Heart right ventricle (tissue), 16 donors: ENCODE measurements at regions not wholly inside any gene's neighbourhood (a gene's known extent, or its start where the extent isn't known, plus 50 kb on each side); places are given as distances from the start of the nearest gene placed in this dataset.

Experiments used
- ATAC-seq, 8 donors: fragments of 200-7000 bp; cut with Tn5 transposase; one replicate each; pipeline ENCODE4 v1.9.1; 2020; ENCODE audit warnings: mild to moderate bottlenecking in 8 of 8, moderate library complexity in 8 of 8, moderate number of reproducible peaks in 1 of 8
- DNase-seq, 2 donors: peaks; one replicate each; pipeline ENCODE4 v3.0.0-alpha.2; 2020
- H3K27ac ChIP-seq, 10 donors: fragments of 200-600 bp; sonication (generic) in 2 of 10; one replicate each; pipeline versions ENCODE4 v1.5.0 to v1.8.0; 2020 to 2022; ENCODE audit warnings: mild to moderate bottlenecking in 3 of 10
- H3K27me3 ChIP-seq, 7 donors: fragments of 200-600 bp; one replicate each; pipeline ENCODE4 v1.8.0; 2021 to 2022; ENCODE audit warnings: mild to moderate bottlenecking in 2 of 7
- H3K36me3 ChIP-seq, 9 donors: fragments of 200-600 bp; sonication (generic) in 1 of 9; one replicate each; pipeline versions ENCODE4 v1.5.0 to v1.8.0; 2020 to 2022; ENCODE audit warnings: mild to moderate bottlenecking in 2 of 9
- H3K4me1 ChIP-seq, 9 donors: fragments of 200-600 bp; sonication (generic) in 1 of 9; one replicate each; pipeline versions ENCODE4 v1.5.0 to v1.8.0; 2020 to 2022; ENCODE audit warnings: mild to moderate bottlenecking in 4 of 9
- H3K4me3 ChIP-seq, 10 donors: fragments of 200-600 bp; sonication (generic) in 2 of 10; one replicate each; pipeline versions ENCODE4 v1.5.0 to v1.8.0; 2020 to 2022; ENCODE audit warnings: mild to moderate bottlenecking in 7 of 10, moderate library complexity in 2 of 10
- H3K9me3 ChIP-seq, 11 donors: fragments of 200-600 bp in 10 of 11; sonication (generic) in 2 of 11; one replicate each; pipeline versions ENCODE4 v1.5.0 to v1.8.0; 2013 to 2022; ENCODE audit warnings: mild to moderate bottlenecking in 2 of 11, control low read depth in 1 of 11, moderate library complexity in 1 of 11
- WGBS, 2 donors: extraction: QIAGEN DNeasy Blood & Tissue Kit; methylation state at CpG; one replicate each; pipeline ENCODE4 v1.1.7; 2013; ENCODE audit warnings: inconsistent platforms in 1 of 2; 5-methylcytosine and 5-hydroxymethylcytosine counted together
- intact Hi-C, 10 donors: fragments of 100-400 bp; cut with DNase I; formaldehyde crosslinking; loops; one replicate each; pipeline versions ENCODE4 v1.11.1 to v1.14.2; 2022
- TF ChIP-seq, protein P1 (sequence below), 9 donors: fragments of 200-600 bp; sonication (generic) in 2 of 9; IDR thresholded peaks; one replicate each; pipeline versions ENCODE4 v1.5.0 to v1.8.0; 2021 to 2022; ENCODE audit warnings: antibody characterized with exemption in 9 of 9, mild to moderate bottlenecking in 5 of 9, moderate library complexity in 1 of 9
- donor health status: Arrhythmogenic right ventricular cardiomyopathy.
- donor health status: ischemic (EF 13 %, LVEDD 7.1; RV severe dilation, severe dysfunction).
- donor health status: healthy with polysubstance abuse.
- donor health status: DM: no; HTN: yes; CAD: no.
- donor health status: DM: no; HTN: no; CAD: no.
- donor health status: ischemic (EF 25% LVEDD 6.9; RV normal size, moderate dysfunction).
- donor health status: ischemic (EF 25% LVEDD 5.7; RV mildly dilated, moderate dysfunction).
- donor health status: healthy.
- donor health status: DM: yes; HTN: yes; CAD: no.
- donor health status: Ischemic cardiomyopathy.
- donor health status: ischemic (EF 35%, LVEDD 5.7; RV mildly dilated, moderate dysfunction).
- donor health status: nonischemic (EF 11% LVEDD 7.7; RV severe dilation, severe dysfunction).
- donor health status: DM: yes; HTN: yes; CAD: no.
- donor health status: PGD.
- donor health status: ischemic (EF 29% LVEDD 5.4; RV normal size, mild dysfunction).
- donor health status: nonischemic (EF 23%, LVEDD 6.1; RV moderate dilation, normal function).

GRCh38 chr3:25239042-25239441, 189.0 kb upstream of the RARB start:
- no peaks in the 10 kb centered on the region for H3K36me3 ChIP-seq
- DNase-seq (no peak), ATAC-seq (no peak)
- H3K4me1 ChIP-seq: no peaks in the 10 kb centered on the region
- no peak overlapping the region for H3K27ac ChIP-seq
- no peak overlapping the region for H3K4me3 ChIP-seq
- intact Hi-C loops: no loop called here
- WGBS, 2 donors: 92 to 96% methylated on average over 1 of the region's 1 CpG
- TF ChIP-seq, protein P1, sequence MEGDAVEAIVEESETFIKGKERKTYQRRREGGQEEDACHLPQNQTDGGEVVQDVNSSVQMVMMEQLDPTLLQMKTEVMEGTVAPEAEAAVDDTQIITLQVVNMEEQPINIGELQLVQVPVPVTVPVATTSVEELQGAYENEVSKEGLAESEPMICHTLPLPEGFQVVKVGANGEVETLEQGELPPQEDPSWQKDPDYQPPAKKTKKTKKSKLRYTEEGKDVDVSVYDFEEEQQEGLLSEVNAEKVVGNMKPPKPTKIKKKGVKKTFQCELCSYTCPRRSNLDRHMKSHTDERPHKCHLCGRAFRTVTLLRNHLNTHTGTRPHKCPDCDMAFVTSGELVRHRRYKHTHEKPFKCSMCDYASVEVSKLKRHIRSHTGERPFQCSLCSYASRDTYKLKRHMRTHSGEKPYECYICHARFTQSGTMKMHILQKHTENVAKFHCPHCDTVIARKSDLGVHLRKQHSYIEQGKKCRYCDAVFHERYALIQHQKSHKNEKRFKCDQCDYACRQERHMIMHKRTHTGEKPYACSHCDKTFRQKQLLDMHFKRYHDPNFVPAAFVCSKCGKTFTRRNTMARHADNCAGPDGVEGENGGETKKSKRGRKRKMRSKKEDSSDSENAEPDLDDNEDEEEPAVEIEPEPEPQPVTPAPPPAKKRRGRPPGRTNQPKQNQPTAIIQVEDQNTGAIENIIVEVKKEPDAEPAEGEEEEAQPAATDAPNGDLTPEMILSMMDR (IDR thresholded peaks at IDR 0.05): no peak
- H3K27me3 ChIP-seq: no peaks in the 10 kb centered on the region
- H3K9me3 ChIP-seq: peaks cover 0 to 35% (median 9%) of the 10 kb centered on the region in 11 donors

DNA sequence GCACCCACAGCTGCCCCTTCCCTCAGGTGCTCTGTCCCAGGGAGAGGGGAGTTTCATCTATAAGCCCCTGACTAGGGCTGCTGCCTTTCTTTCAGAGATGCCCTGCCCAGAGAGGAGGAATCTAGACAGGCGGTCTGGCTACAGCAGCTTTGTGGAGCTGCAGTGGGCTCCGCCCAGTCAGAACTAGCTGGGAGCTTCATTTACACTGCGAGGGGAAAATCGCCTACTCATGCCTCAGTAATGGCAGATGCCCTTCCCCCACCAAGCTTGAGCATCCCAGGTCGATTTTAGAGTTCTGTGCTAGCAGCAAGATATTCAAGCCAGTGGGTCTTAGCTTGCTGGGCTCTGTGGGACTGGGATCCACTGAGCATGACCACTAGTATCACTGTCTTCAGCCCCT, 181.2 kb upstream of the RARB start:
- no peak overlapping the region for H3K27ac ChIP-seq
- ATAC-seq (no peak), DNase-seq (no peak)
- intact Hi-C loops: no loop called here
- TF ChIP-seq, protein P1 (IDR thresholded peaks at IDR 0.05): no peak
- no peaks in the 10 kb centered on the region for H3K27me3 ChIP-seq
- no peaks in the 10 kb centered on the region for H3K36me3 ChIP-seq
- WGBS, 2 donors: 78 to 82% methylated on average over 5 of the region's 5 CpGs
- no peak overlapping the region for H3K4me3 ChIP-seq
- no peaks in the 10 kb centered on the region for H3K4me1 ChIP-seq
- H3K9me3 ChIP-seq: peaks cover 0 to 75% (median 25%) of the 10 kb centered on the region in 11 donors

GRCh38 chr3:25252291-25252690, 175.8 kb upstream of the RARB start:
- TF ChIP-seq, protein P1 (IDR thresholded peaks at IDR 0.05): no peak
- DNase-seq (no peak), ATAC-seq (no peak)
- intact Hi-C loops: no loop called here
- Histone ChIP-seq H3K27me3 (no peaks in the 10 kb centered on the region), H3K9me3 (peaks cover 0 to 63% (median 26%) of the 10 kb centered on the region in 11 donors), H3K27ac (no peak overlapping the region), H3K4me3 (no peak overlapping the region), H3K4me1 (no peaks in the 10 kb centered on the region), H3K36me3 (no peaks in the 10 kb centered on the region)
- 83 to 90% methylated on average over 1 of the region's 1 CpG for WGBS, 2 donors

DNA sequence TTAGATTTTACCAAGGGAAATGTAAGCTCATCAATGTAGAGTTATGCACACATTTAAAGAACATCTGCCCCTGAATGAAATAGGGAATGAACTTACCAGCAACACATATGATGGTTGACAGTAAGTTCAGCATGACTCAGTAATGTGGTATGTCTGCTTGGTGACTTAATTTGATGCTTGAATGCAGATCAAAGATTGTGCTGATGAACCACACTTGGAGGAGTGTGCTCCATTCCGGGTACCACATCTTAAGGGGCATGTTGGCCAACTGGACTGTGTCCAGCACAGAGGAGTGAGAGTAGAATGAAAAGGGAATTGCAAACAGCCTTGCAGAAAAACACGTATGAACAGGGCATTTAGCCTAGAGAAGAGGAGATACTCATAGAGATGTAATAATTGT, 171.0 kb upstream of the RARB start:
- TF ChIP-seq, protein P1 (IDR thresholded peaks at IDR 0.05): no peak
- no peak overlapping the region for H3K4me3 ChIP-seq
- no peaks in the 10 kb centered on the region for H3K4me1 ChIP-seq
- WGBS, 2 donors: 64 to 68% methylated on average over 2 of the region's 2 CpGs
- H3K9me3 ChIP-seq: peaks cover 0 to 30% (median 8%) of the 10 kb centered on the region in 11 donors
- ATAC-seq (no peak), DNase-seq (no peak)
- no peak overlapping the region for H3K27ac ChIP-seq
- no peaks in the 10 kb centered on the region for H3K36me3 ChIP-seq
- intact Hi-C loops: loop anchor here in 1 of 10 donors (5.0 kb wide), 1 partner anchor 245 kb away; no protein-coding TSS in a partner anchor
- H3K27me3 ChIP-seq: no peaks in the 10 kb centered on the region
